Stimulated activated CD4-positive, alpha-beta T cell treated with anti-CD3 and anti-CD28 coated beads, Interleukin-1b, Interleukin-23, amount 100 ng/mL, for 4 hours (primary cell): ENCODE measurements at regions not wholly inside any gene's neighbourhood (a gene's known extent, or its start where the extent isn't known, plus 50 kb on each side); places are given as distances from the start of the nearest gene placed in this dataset.

Experiments used
- DNase-seq, 2 donors: peaks; one replicate each; pipeline ENCODE4 v3.0.0-alpha.2; 2020; ENCODE audit warnings: low read depth in 2 of 2

GRCh38 chr5:6169660-6170059 is 208.7 kb downstream of the MED10 start:
- no peak for DNase-seq

GRCh38 chr5:6166698-6167394 is 211.5 kb downstream of the MED10 start:
- DNase-seq: no peak

- no peak for DNase-seq
Observed at GRCh38 chr5:6163913-6164312, 214.4 kb downstream of the MED10 start.

GRCh38 chr5:6162175-6162574 is 216.2 kb downstream of the MED10 start:
- DNase-seq: no peak

- no peak for DNase-seq
Observed at GRCh38 chr5:6161257-6161656, 217.1 kb downstream of the MED10 start.

- no peak for DNase-seq
Observed at GRCh38 chr5:6159832-6160430, 218.4 kb downstream of the MED10 start.

GRCh38 chr5:6158974-6159831 is 219.1 kb downstream of the MED10 start:
- no peak for DNase-seq

- no peak for DNase-seq
Observed at GRCh38 chr5:6154216-6154615, 224.1 kb downstream of the MED10 start.

GRCh38 chr5:6146271-6146670 is 232.1 kb downstream of the MED10 start:
- no peak for DNase-seq

- no peak for DNase-seq
Observed at GRCh38 chr5:6145616-6146237, 232.6 kb downstream of the MED10 start.

GRCh38 chr5:6143523-6143922 is 234.8 kb downstream of the MED10 start:
- DNase-seq: no peak

GRCh38 chr5:6142353-6142752 is 236.0 kb downstream of the MED10 start:
- no peak for DNase-seq

- no peak for DNase-seq
Observed at GRCh38 chr5:6140219-6140618, 238.1 kb downstream of the MED10 start.

- no peak for DNase-seq
Observed at GRCh38 chr5:6135977-6136376, 242.4 kb downstream of the MED10 start.

- no peak for DNase-seq
Observed at GRCh38 chr5:6134281-6134680, 244.1 kb downstream of the MED10 start.

- DNase-seq: no peak
Observed at GRCh38 chr5:6125781-6126180, 252.6 kb downstream of the MED10 start.

GRCh38 chr5:6118691-6119090 is 259.7 kb downstream of the MED10 start:
- no peak for DNase-seq

GRCh38 chr5:6117212-6117611 is 261.1 kb downstream of the MED10 start:
- DNase-seq: no peak

- DNase-seq: no peak
Observed at GRCh38 chr5:6115852-6116251, 262.5 kb downstream of the MED10 start.

GRCh38 chr5:6112538-6112937 is 265.8 kb downstream of the MED10 start:
- no peak for DNase-seq

- DNase-seq: no peak
Observed at GRCh38 chr5:6112125-6112524, 266.2 kb downstream of the MED10 start.

GRCh38 chr5:6111131-6111530 is 267.2 kb downstream of the MED10 start:
- DNase-seq: no peak
